IMR-90 (cell line): ENCODE measurements at regions not wholly inside any gene's neighbourhood (a gene's known extent, or its start where the extent isn't known, plus 50 kb on each side); places are given as distances from the start of the nearest gene placed in this dataset.

Experiments used
- ATAC-seq: fragments of 200-7000 bp; cut with Tn5 transposase; 2 replicates; pipeline ENCODE4 v1.9.1; 2020; ENCODE audit warnings: low read depth, mild to moderate bottlenecking, moderate library complexity
- BruUV-seq: library from RNA; stranded (reverse); fragments of 400-500 nt; replicated peaks from 2 replicates; lab custom pipeline; 2021; lab: Mats Ljungman, UMichigan
- CTCF ChIA-PET: fragments of 300-600 bp; formaldehyde crosslinking; extraction: SDS; loops from one replicate; lab custom pipeline; 2021; ENCODE audit warnings: antibody characterized with exemption; lab: Yijun Ruan, JAX
- POLR2A ChIA-PET: fragments of 300-600 bp; sonication (Branson Sonifier 250); formaldehyde crosslinking; loops from one replicate; lab custom pipeline; 2022; ENCODE audit warnings: antibody characterized with exemption; ENCODE audit not compliant: unreplicated experiment; lab: Charles Lee
- DNase-seq: peaks from one replicate; pipeline ENCODE4 v3.0.0; 2013
- H2AFZ ChIP-seq: replicated peaks from 2 replicates; pipeline ENCODE3; 2013; ENCODE audit warnings: low read length, mild to moderate bottlenecking; ENCODE audit not compliant: poor library complexity
- H2AK5ac ChIP-seq: 2 replicates; pipeline ENCODE4 v1.6.1; 2013; ENCODE audit warnings: low read depth, low read length, inconsistent platforms
- H2AK9ac ChIP-seq: replicated peaks from 2 replicates; pipeline ENCODE3; 2013; ENCODE audit warnings: mild to moderate bottlenecking, low read depth, low read length, moderate library complexity; ENCODE audit not compliant: poor library complexity
- H2BK120ac ChIP-seq: 2 replicates; pipeline ENCODE4 v1.6.1; 2013; ENCODE audit warnings: low read depth, low read length, inconsistent platforms
- H2BK15ac ChIP-seq: 3 replicates; pipeline ENCODE4 v1.6.1; 2013; ENCODE audit warnings: low read depth, low read length, inconsistent platforms
- H2BK20ac ChIP-seq: 2 replicates; pipeline ENCODE4 v1.6.1; 2013; ENCODE audit warnings: low read depth, mild to moderate bottlenecking, inconsistent platforms, low read length, moderate library complexity
- H2BK5ac ChIP-seq: 2 replicates; pipeline ENCODE4 v1.6.1; 2013; ENCODE audit warnings: mild to moderate bottlenecking, low read depth, low read length, inconsistent platforms; ENCODE audit not compliant: poor library complexity, severe bottlenecking
- H3K14ac ChIP-seq: replicated peaks from 2 replicates; pipeline ENCODE4 v1.6.1; 2013; ENCODE audit warnings: low read depth, low read length, inconsistent platforms
- H3K18ac ChIP-seq: 2 replicates; pipeline ENCODE4 v1.6.1; 2013; ENCODE audit warnings: low read depth, low read length, control low read depth
- H3K23ac ChIP-seq: 2 replicates; pipeline ENCODE4 v1.6.1; 2013; ENCODE audit warnings: low read depth, low read length, inconsistent platforms
- H3K27ac ChIP-seq: 2 replicates; pipeline ENCODE4 v1.5.1; 2013; ENCODE audit warnings: mild to moderate bottlenecking, control low read depth, low read length; ENCODE audit not compliant: insufficient read depth
- H3K27me3 ChIP-seq: 2 replicates; pipeline ENCODE4 v1.6.1; 2013; ENCODE audit warnings: low read length; ENCODE audit not compliant: control insufficient read depth, insufficient read depth
- H3K36me3 ChIP-seq: 2 replicates; pipeline ENCODE4 v1.6.1; 2013; ENCODE audit warnings: low read length, mixed read lengths; ENCODE audit not compliant: control insufficient read depth, insufficient read depth
- H3K4ac ChIP-seq: 2 replicates; pipeline ENCODE4 v1.6.1; 2013; ENCODE audit warnings: low read depth, low read length, inconsistent platforms
- H3K4me1 ChIP-seq: 2 replicates; pipeline ENCODE4 v1.6.1; 2013; ENCODE audit warnings: low read length, mixed read lengths; ENCODE audit not compliant: control insufficient read depth, insufficient read depth
- H3K4me2 ChIP-seq: 2 replicates; pipeline ENCODE4 v1.6.1; 2013; ENCODE audit warnings: low read depth, mild to moderate bottlenecking, control low read depth, low read length, moderate library complexity
- H3K4me3 ChIP-seq: 2 replicates; pipeline ENCODE4 v1.5.1; 2013; ENCODE audit warnings: low read depth, mild to moderate bottlenecking, control low read depth, low read length, moderate library complexity; ENCODE audit not compliant: insufficient read depth
- H3K56ac ChIP-seq: 2 replicates; pipeline ENCODE4 v1.6.1; 2013; ENCODE audit warnings: low read length, inconsistent platforms; ENCODE audit not compliant: insufficient read depth; ENCODE audit errors: extremely low read depth
- H3K79me1 ChIP-seq, 2 experiments: 2 replicates each; pipeline ENCODE4 v1.6.1; 2013; ENCODE audit warnings: low read length in 2 of 2, inconsistent platforms in 1 of 2, low read depth in 1 of 2
- H3K9ac ChIP-seq: 2 replicates; pipeline ENCODE4 v1.6.1; 2013; ENCODE audit warnings: low read depth, low read length, control low read depth
- H3K9me1 ChIP-seq: 2 replicates; pipeline ENCODE4 v1.6.1; 2013; ENCODE audit warnings: low read length, inconsistent platforms; ENCODE audit not compliant: insufficient read depth
- H3K9me3 ChIP-seq: 2 replicates; pipeline ENCODE4 v1.6.1; 2013; ENCODE audit warnings: low read length; ENCODE audit not compliant: control insufficient read depth, insufficient read depth
- H4K20me1 ChIP-seq: 2 replicates; pipeline ENCODE4 v1.6.1; 2013; ENCODE audit warnings: low read length, inconsistent platforms; ENCODE audit not compliant: insufficient read depth
- H4K5ac ChIP-seq: 2 replicates; pipeline ENCODE4 v1.6.1; 2013; ENCODE audit warnings: mild to moderate bottlenecking, low read depth, low read length, control low read depth
- H4K8ac ChIP-seq, 2 experiments: 2 replicates each; pipeline ENCODE4 v1.6.1; 2013; ENCODE audit warnings: low read depth in 2 of 2, low read length in 2 of 2, control low read depth in 1 of 2, inconsistent platforms in 1 of 2
- H4K91ac ChIP-seq: 2 replicates; pipeline ENCODE4 v1.6.1; 2013; ENCODE audit warnings: low read depth, low read length, inconsistent platforms; ENCODE audit not compliant: insufficient read depth
- BHLHE40 ChIP-seq: fragments of 150-350 bp; IDR thresholded peaks from 2 replicates; pipeline ENCODE4 v1.6.1; 2016; ENCODE audit warnings: mild to moderate bottlenecking, low read depth, low read length
- CEBPB ChIP-seq: IDR thresholded peaks from 2 replicates; pipeline ENCODE4 v1.6.1; 2012; ENCODE audit warnings: low read depth, low read length, improper control_type of control experiment
- CHD1 ChIP-seq: IDR thresholded peaks from 2 replicates; pipeline ENCODE4 v1.6.1; 2012; ENCODE audit warnings: low read depth, low read length, improper control_type of control experiment
- CTCF ChIP-seq: conservative IDR thresholded peaks from 2 replicates; pipeline ENCODE4 v1.5.1; 2012; ENCODE audit warnings: mild to moderate bottlenecking, low read depth, low read length, improper control_type of control experiment
- ELK1 ChIP-seq: fragments of 150-350 bp; IDR thresholded peaks from 2 replicates; pipeline ENCODE4 v1.6.1; 2016; ENCODE audit warnings: low read depth, mild to moderate bottlenecking, low read length, moderate library complexity, borderline replicate concordance
- FOS ChIP-seq: fragments of 150-350 bp; IDR thresholded peaks from 2 replicates; pipeline ENCODE4 v1.6.1; 2016; ENCODE audit warnings: low read depth, low read length
- MAFK ChIP-seq: IDR thresholded peaks from 2 replicates; pipeline ENCODE4 v1.6.1; 2012; ENCODE audit warnings: low read depth, low read length, improper control_type of control experiment
- MAZ ChIP-seq: IDR thresholded peaks from 2 replicates; pipeline ENCODE4 v1.6.1; 2012; ENCODE audit warnings: low read depth, mild to moderate bottlenecking, low read length, improper control_type of control experiment, moderate library complexity, borderline replicate concordance
- MXI1 ChIP-seq: IDR thresholded peaks from 2 replicates; pipeline ENCODE4 v1.6.1; 2012; ENCODE audit warnings: low read depth, mild to moderate bottlenecking, low read length, moderate library complexity, borderline replicate concordance
- NFE2L2 ChIP-seq: fragments of 150-350 bp; IDR thresholded peaks from 2 replicates; pipeline ENCODE4 v1.6.1; 2016; ENCODE audit warnings: low read depth, mild to moderate bottlenecking, low read length
- POLR2A ChIP-seq: IDR thresholded peaks from 2 replicates; pipeline ENCODE4 v1.6.1; 2012; ENCODE audit warnings: mild to moderate bottlenecking, low read depth, low read length
- RAD21 ChIP-seq: IDR thresholded peaks from 2 replicates; pipeline ENCODE4 v1.6.1; 2012; ENCODE audit warnings: low read length, improper control_type of control experiment
- RCOR1 ChIP-seq: IDR thresholded peaks from 2 replicates; pipeline ENCODE4 v1.6.1; 2012; ENCODE audit warnings: mild to moderate bottlenecking, low read length, improper control_type of control experiment; ENCODE audit not compliant: insufficient replicate concordance
- RFX5 ChIP-seq: IDR thresholded peaks from 2 replicates; pipeline ENCODE4 v1.8.0; 2012; ENCODE audit warnings: low read depth, mild to moderate bottlenecking, low read length, moderate library complexity
- SMC3 ChIP-seq: fragments of 150-350 bp; IDR thresholded peaks from 2 replicates; pipeline ENCODE4 v1.6.1; 2016; ENCODE audit warnings: low read depth, mild to moderate bottlenecking, antibody characterized with exemption, low read length, moderate library complexity
- USF2 ChIP-seq: fragments of 150-350 bp; IDR thresholded peaks from 2 replicates; pipeline ENCODE4 v1.6.1; 2017; ENCODE audit warnings: mild to moderate bottlenecking, antibody characterized with exemption, low read length, low read depth
- WGBS, 2 experiments: methylation state at CpG; one replicate each; pipeline versions ENCODE4 v1.1.5 to v1.1.7; 2013; ENCODE audit warnings: missing lambda C conversion rate in 2 of 2; ENCODE audit not compliant: insufficient read length in 1 of 2; ENCODE audit errors: extremely low coverage in 2 of 2; 5-methylcytosine and 5-hydroxymethylcytosine counted together
- dilution Hi-C: fragments of 300-500 bp; cut with HindIII; formaldehyde crosslinking; loops from one replicate; pipeline ENCODE4 v1.14.3; 2018; ENCODE audit warnings: low sequenced_read_pairs; ENCODE audit not compliant: unreplicated experiment
- in situ Hi-C: fragments of 300-500 bp; cut with MboI; formaldehyde crosslinking; loops from 3 replicates; pipeline ENCODE4 v1.14.3; 2019; ENCODE audit warnings: low sequenced_read_pairs, inconsistent platforms, mixed read lengths
- intact Hi-C: fragments of 100-400 bp; cut with micrococcal nuclease; formaldehyde crosslinking; loops from 2 replicates; pipeline ENCODE4 v1.10.0; 2022

GRCh38 chr11:134925432-134925831 lies 513.4 kb upstream of the B3GAT1 start:
- Histone ChIP-seq H3K4me2 (no peak overlapping the region), H3K79me1 (no peaks in the 10 kb centered on the region), H3K9ac (no peak overlapping the region), H3K27ac (no peak overlapping the region), H3K4me3 (no peak overlapping the region), H3K9me3 (peaks cover 2% of the 10 kb centered on the region; the same call in 1 of the 2 replicates), H2BK120ac (no peak overlapping the region), H3K18ac (no peak overlapping the region), H3K4me1 (no peaks in the 10 kb centered on the region), H3K23ac (no peak overlapping the region), H3K36me3 (no peaks in the 10 kb centered on the region), H3K14ac (no peak overlapping the region), H3K9me1 (no peaks in the 10 kb centered on the region), H4K5ac (no peak overlapping the region), H3K4ac (no peak overlapping the region), H2AK9ac (no peak overlapping the region), H2BK20ac (no peak overlapping the region), H4K91ac (no peak overlapping the region), H4K8ac (no peak overlapping the region), H4K20me1 (no peaks in the 10 kb centered on the region), H2AK5ac (no peak overlapping the region), H3K56ac (no peak overlapping the region), H3K27me3 (no peaks in the 10 kb centered on the region), H2BK5ac (peak overlapping the region; percentile 82), H2AFZ (no peak overlapping the region), H2BK15ac (no peak overlapping the region)
- POLR2A ChIA-PET = no interaction called here
- ATAC-seq = no peak
- no peak for TF ChIP-seq MAFK
- no peak for TF ChIP-seq RFX5
- no peak for TF ChIP-seq SMC3
- no peak for TF ChIP-seq CTCF
- no peak for TF ChIP-seq ELK1
- TF ChIP-seq CHD1 = no peak
- no peak for TF ChIP-seq FOS
- TF ChIP-seq POLR2A = no peak
- no peak for TF ChIP-seq MAZ
- no peak for TF ChIP-seq RAD21
- no peak for TF ChIP-seq USF2
- TF ChIP-seq RCOR1 = no peak
- no peak for TF ChIP-seq NFE2L2
- no peak for TF ChIP-seq MXI1
- no peak for TF ChIP-seq CEBPB
- TF ChIP-seq BHLHE40 = no peak
- in situ Hi-C loops = no loop called here
- dilution Hi-C loops = no loop called here
- intact Hi-C loops = no loop called here
- WGBS, 2 experiments = 54% methylated on average over 3 of the region's 3 CpGs; no CpG with 5 or more reads in 1 of the 2 experiments
- CTCF ChIA-PET = no interaction called here
- no peak for DNase-seq
- BruUV-seq = no TSS peak
